Central memory CD8-positive, alpha-beta T cell (primary cell): ENCODE measurements at regions not wholly inside any gene's neighbourhood (a gene's known extent, or its start where the extent isn't known, plus 50 kb on each side); places are given as distances from the start of the nearest gene placed in this dataset.

Experiments used
- ATAC-seq: fragments of 150-1000 bp; cut with Tn5 transposase; replicated peaks from 2 replicates; pipeline ENCODE4 v1.10.0; 2022; ENCODE audit warnings: mild to moderate bottlenecking, moderate FRiP score, moderate number of reproducible peaks; ENCODE audit not compliant: poor library complexity, severe bottlenecking; ENCODE audit errors: extremely low read depth
- DNase-seq, 2 donors: peaks; one replicate each; pipeline ENCODE4 v3.0.0; 2021; ENCODE audit warnings: low spot score in 2 of 2
- H3K27ac Mint-ChIP-seq: one replicate; pipeline ENCODE4 v1.8.0; 2022; ENCODE audit warnings: low read depth, mild to moderate bottlenecking, moderate library complexity, mixed read lengths
- H3K27me3 Mint-ChIP-seq: one replicate; pipeline ENCODE4 v1.8.0; 2022; ENCODE audit warnings: mixed read lengths
- H3K36me3 Mint-ChIP-seq: one replicate; pipeline ENCODE4 v1.8.0; 2022; ENCODE audit warnings: mild to moderate bottlenecking, moderate library complexity, mixed read lengths; ENCODE audit not compliant: insufficient read depth
- H3K4me1 Mint-ChIP-seq: one replicate; pipeline ENCODE4 v1.8.0; 2022; ENCODE audit warnings: mixed read lengths
- H3K4me3 Mint-ChIP-seq: one replicate; pipeline ENCODE4 v1.8.0; 2022; ENCODE audit warnings: mild to moderate bottlenecking, moderate library complexity, mixed read lengths
- H3K9me3 Mint-ChIP-seq: one replicate; pipeline ENCODE4 v1.8.0; 2022; ENCODE audit warnings: mixed read lengths

- DNase-seq (no peak), ATAC-seq (no peak)
- Mint-ChIP-seq H3K9me3 (no peaks in the 10 kb centered on the region), H3K27ac (no peak overlapping the region), H3K4me1 (no peaks in the 10 kb centered on the region), H3K4me3 (no peak overlapping the region), H3K27me3 (peaks cover 15% of the 10 kb centered on the region), H3K36me3 (no peaks in the 10 kb centered on the region)
Observed at GRCh38 chr20:39269493-39270217, 307.5 kb downstream of the DHX35 start.

- peaks cover 8% of the 10 kb centered on the region for H3K27me3 Mint-ChIP-seq
- DNase-seq (no peak), ATAC-seq (no peak)
- H3K4me1 Mint-ChIP-seq = no peaks in the 10 kb centered on the region
- no peaks in the 10 kb centered on the region for H3K36me3 Mint-ChIP-seq
- no peak overlapping the region for H3K27ac Mint-ChIP-seq
- no peak overlapping the region for H3K4me3 Mint-ChIP-seq
- H3K9me3 Mint-ChIP-seq = no peaks in the 10 kb centered on the region
Observed at GRCh38 chr20:39268981-39269461, 306.9 kb downstream of the DHX35 start.

GRCh38 chr20:39268491-39268951, 306.4 kb downstream of the DHX35 start:
- DNase-seq (no peak), ATAC-seq (no peak)
- H3K36me3 Mint-ChIP-seq = no peaks in the 10 kb centered on the region
- no peak overlapping the region for H3K27ac Mint-ChIP-seq
- H3K4me3 Mint-ChIP-seq = no peak overlapping the region
- H3K27me3 Mint-ChIP-seq = peaks cover 8% of the 10 kb centered on the region
- no peaks in the 10 kb centered on the region for H3K9me3 Mint-ChIP-seq
- no peaks in the 10 kb centered on the region for H3K4me1 Mint-ChIP-seq

- H3K27ac Mint-ChIP-seq = no peak overlapping the region
- DNase-seq (no peak), ATAC-seq (no peak)
- no peak overlapping the region for H3K4me3 Mint-ChIP-seq
- H3K36me3 Mint-ChIP-seq = no peaks in the 10 kb centered on the region
- peaks cover 14% of the 10 kb centered on the region for H3K27me3 Mint-ChIP-seq
- H3K9me3 Mint-ChIP-seq = no peaks in the 10 kb centered on the region
- no peaks in the 10 kb centered on the region for H3K4me1 Mint-ChIP-seq
Observed at GRCh38 chr20:39266989-39267388, 304.8 kb downstream of the DHX35 start.

- Mint-ChIP-seq H3K4me1 (no peaks in the 10 kb centered on the region), H3K4me3 (no peak overlapping the region), H3K36me3 (no peaks in the 10 kb centered on the region), H3K27ac (no peak overlapping the region), H3K9me3 (no peaks in the 10 kb centered on the region), H3K27me3 (peaks cover 37% of the 10 kb centered on the region)
- DNase-seq = no peak
- ATAC-seq = no peak
Observed at GRCh38 chr20:39264506-39265172, 302.5 kb downstream of the DHX35 start.

- no peak for DNase-seq
- no peak for ATAC-seq
- Mint-ChIP-seq H3K9me3 (no peaks in the 10 kb centered on the region), H3K4me1 (no peaks in the 10 kb centered on the region), H3K36me3 (no peaks in the 10 kb centered on the region), H3K4me3 (no peak overlapping the region), H3K27ac (no peak overlapping the region), H3K27me3 (peaks cover 37% of the 10 kb centered on the region)
Observed at GRCh38 chr20:39263076-39263475, 300.9 kb downstream of the DHX35 start.

GRCh38 chr20:39259808-39260207, 297.7 kb downstream of the DHX35 start:
- no peak for DNase-seq
- no peaks in the 10 kb centered on the region for H3K36me3 Mint-ChIP-seq
- H3K27ac Mint-ChIP-seq = no peak overlapping the region
- no peaks in the 10 kb centered on the region for H3K4me1 Mint-ChIP-seq
- peaks cover 37% of the 10 kb centered on the region for H3K27me3 Mint-ChIP-seq
- no peaks in the 10 kb centered on the region for H3K9me3 Mint-ChIP-seq
- no peak for ATAC-seq
- no peak overlapping the region for H3K4me3 Mint-ChIP-seq

GRCh38 chr20:39259010-39259803, 297.1 kb downstream of the DHX35 start:
- ATAC-seq (no peak), DNase-seq (no peak)
- Mint-ChIP-seq H3K27ac (no peak overlapping the region), H3K36me3 (no peaks in the 10 kb centered on the region), H3K4me3 (no peak overlapping the region), H3K9me3 (no peaks in the 10 kb centered on the region), H3K4me1 (no peaks in the 10 kb centered on the region), H3K27me3 (peaks cover 37% of the 10 kb centered on the region)

GRCh38 chr20:39258253-39258652, 296.1 kb downstream of the DHX35 start:
- ATAC-seq (no peak), DNase-seq (no peak)
- Mint-ChIP-seq H3K4me1 (no peaks in the 10 kb centered on the region), H3K27ac (no peak overlapping the region), H3K9me3 (no peaks in the 10 kb centered on the region), H3K27me3 (peaks cover 35% of the 10 kb centered on the region), H3K36me3 (no peaks in the 10 kb centered on the region), H3K4me3 (no peak overlapping the region)

- Mint-ChIP-seq H3K27me3 (no peaks in the 10 kb centered on the region), H3K27ac (no peak overlapping the region), H3K36me3 (peaks cover 2% of the 10 kb centered on the region), H3K4me1 (no peaks in the 10 kb centered on the region), H3K9me3 (no peaks in the 10 kb centered on the region), H3K4me3 (no peak overlapping the region)
- DNase-seq = no peak
- no peak for ATAC-seq
Observed at GRCh38 chr20:39253051-39253755, 291.1 kb downstream of the DHX35 start.

- H3K36me3 Mint-ChIP-seq = peaks cover 2% of the 10 kb centered on the region
- no peaks in the 10 kb centered on the region for H3K4me1 Mint-ChIP-seq
- H3K4me3 Mint-ChIP-seq = no peak overlapping the region
- no peak for ATAC-seq
- no peak for DNase-seq
- H3K27ac Mint-ChIP-seq = no peak overlapping the region
- no peaks in the 10 kb centered on the region for H3K27me3 Mint-ChIP-seq
- no peaks in the 10 kb centered on the region for H3K9me3 Mint-ChIP-seq
Observed at GRCh38 chr20:39252035-39252434, 289.9 kb downstream of the DHX35 start.

GRCh38 chr20:39249798-39250197, 287.7 kb downstream of the DHX35 start:
- no peak overlapping the region for H3K27ac Mint-ChIP-seq
- H3K4me1 Mint-ChIP-seq = peaks cover 12% of the 10 kb centered on the region
- H3K36me3 Mint-ChIP-seq = peaks cover 2% of the 10 kb centered on the region
- ATAC-seq (no peak), DNase-seq (no peak)
- H3K27me3 Mint-ChIP-seq = no peaks in the 10 kb centered on the region
- no peaks in the 10 kb centered on the region for H3K9me3 Mint-ChIP-seq
- no peak overlapping the region for H3K4me3 Mint-ChIP-seq
